Keratinocyte (primary cell): ENCODE measurements at regions not wholly inside any gene's neighbourhood (a gene's known extent, or its start where the extent isn't known, plus 50 kb on each side); places are given as distances from the start of the nearest gene placed in this dataset.
"Not testable (repeated sequence)": the region's sequence is repeated elsewhere in the genome, so short reads cannot be mapped to it uniquely, and the experiment has no call there.

Experiments
- EZH2 ChIP-seq: IDR thresholded peaks from one replicate; pipeline ENCODE4 v1.6.1; 2012; ENCODE audit warnings: inconsistent platforms, mild to moderate bottlenecking, low read length, moderate library complexity
- TF ChIP-seq, protein P1 (sequence below), 3 experiments: IDR thresholded peaks in 1 of 3; conservative IDR thresholded peaks in 1 of 3; optimal IDR thresholded peaks in 1 of 3; 2 replicates in 2 of 3; 3 replicates in 1 of 3; pipeline versions ENCODE3 to v1.5.1; 2011; ENCODE audit warnings: low read length in 3 of 3, mild to moderate bottlenecking in 3 of 3, moderate library complexity in 2 of 3, control low read depth in 1 of 3, inconsistent platforms in 1 of 3; ENCODE audit not compliant: insufficient read depth in 2 of 3; ENCODE audit errors: extremely low read depth in 1 of 3

DNA sequence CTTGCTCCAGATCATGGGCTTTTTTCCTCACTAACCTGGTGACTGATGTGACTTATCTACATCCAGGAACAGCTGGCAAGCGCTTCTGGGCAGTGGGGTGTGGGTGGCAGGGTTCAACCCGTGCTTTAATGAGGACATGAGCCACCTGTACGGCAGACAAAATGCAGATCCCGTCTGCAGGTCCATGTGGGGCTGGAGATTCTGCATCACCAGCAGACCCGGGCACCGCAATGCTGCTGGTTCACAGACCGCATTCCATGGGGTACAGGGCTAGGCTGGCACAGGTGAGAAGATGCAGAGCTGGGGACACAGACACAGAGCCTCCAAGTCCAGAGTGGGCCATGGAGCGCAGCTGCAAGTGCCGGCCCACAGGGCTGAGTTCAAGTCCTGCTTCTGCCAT is 204.0 kb downstream of the LAT start:
- TF ChIP-seq, protein P1, sequence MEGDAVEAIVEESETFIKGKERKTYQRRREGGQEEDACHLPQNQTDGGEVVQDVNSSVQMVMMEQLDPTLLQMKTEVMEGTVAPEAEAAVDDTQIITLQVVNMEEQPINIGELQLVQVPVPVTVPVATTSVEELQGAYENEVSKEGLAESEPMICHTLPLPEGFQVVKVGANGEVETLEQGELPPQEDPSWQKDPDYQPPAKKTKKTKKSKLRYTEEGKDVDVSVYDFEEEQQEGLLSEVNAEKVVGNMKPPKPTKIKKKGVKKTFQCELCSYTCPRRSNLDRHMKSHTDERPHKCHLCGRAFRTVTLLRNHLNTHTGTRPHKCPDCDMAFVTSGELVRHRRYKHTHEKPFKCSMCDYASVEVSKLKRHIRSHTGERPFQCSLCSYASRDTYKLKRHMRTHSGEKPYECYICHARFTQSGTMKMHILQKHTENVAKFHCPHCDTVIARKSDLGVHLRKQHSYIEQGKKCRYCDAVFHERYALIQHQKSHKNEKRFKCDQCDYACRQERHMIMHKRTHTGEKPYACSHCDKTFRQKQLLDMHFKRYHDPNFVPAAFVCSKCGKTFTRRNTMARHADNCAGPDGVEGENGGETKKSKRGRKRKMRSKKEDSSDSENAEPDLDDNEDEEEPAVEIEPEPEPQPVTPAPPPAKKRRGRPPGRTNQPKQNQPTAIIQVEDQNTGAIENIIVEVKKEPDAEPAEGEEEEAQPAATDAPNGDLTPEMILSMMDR (optimal IDR thresholded peaks at IDR 0.05 in 1 of 3, IDR thresholded peaks at IDR 0.05 in 1 of 3, conservative IDR thresholded peaks at IDR 0.05 in 1 of 3; ENCODE audit: extremely low read depth in 1 of 3, insufficient read depth in 2 of 3, low read length in 3 of 3), result not testable (repeated sequence)
- not testable (repeated sequence) for TF ChIP-seq EZH2
